ENCODE measurements at regions not wholly inside any gene's neighbourhood (a gene's known extent, or its start where the extent isn't known, plus 50 kb on each side); places are given as distances from the start of the nearest gene placed in this dataset.
A peak's percentile ranks its signal among the peaks of the same experiment; 100 is the strongest.

- intact Hi-C loops (cut with DNase I; ENCODE audit: low total_unique reads) = no loop called here
- no peak for TF ChIP-seq POLR2A (IDR thresholded peaks at IDR 0.05)
- TF ChIP-seq, protein P1, sequence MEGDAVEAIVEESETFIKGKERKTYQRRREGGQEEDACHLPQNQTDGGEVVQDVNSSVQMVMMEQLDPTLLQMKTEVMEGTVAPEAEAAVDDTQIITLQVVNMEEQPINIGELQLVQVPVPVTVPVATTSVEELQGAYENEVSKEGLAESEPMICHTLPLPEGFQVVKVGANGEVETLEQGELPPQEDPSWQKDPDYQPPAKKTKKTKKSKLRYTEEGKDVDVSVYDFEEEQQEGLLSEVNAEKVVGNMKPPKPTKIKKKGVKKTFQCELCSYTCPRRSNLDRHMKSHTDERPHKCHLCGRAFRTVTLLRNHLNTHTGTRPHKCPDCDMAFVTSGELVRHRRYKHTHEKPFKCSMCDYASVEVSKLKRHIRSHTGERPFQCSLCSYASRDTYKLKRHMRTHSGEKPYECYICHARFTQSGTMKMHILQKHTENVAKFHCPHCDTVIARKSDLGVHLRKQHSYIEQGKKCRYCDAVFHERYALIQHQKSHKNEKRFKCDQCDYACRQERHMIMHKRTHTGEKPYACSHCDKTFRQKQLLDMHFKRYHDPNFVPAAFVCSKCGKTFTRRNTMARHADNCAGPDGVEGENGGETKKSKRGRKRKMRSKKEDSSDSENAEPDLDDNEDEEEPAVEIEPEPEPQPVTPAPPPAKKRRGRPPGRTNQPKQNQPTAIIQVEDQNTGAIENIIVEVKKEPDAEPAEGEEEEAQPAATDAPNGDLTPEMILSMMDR (IDR thresholded peaks at IDR 0.05) = no peak
- TF ChIP-seq POLR2AphosphoS5 (IDR thresholded peaks at IDR 0.05) = no peak
- Histone ChIP-seq H3K9me3 (no peaks in the 10 kb centered on the region), H3K4me3 (no peak overlapping the region), H3K4me1 (no peaks in the 10 kb centered on the region), H3K27me3 (no peaks in the 10 kb centered on the region), H3K27ac (no peak overlapping the region), H3K36me3 (no peaks in the 10 kb centered on the region)
- no peak for DNase-seq (ENCODE audit: low spot score in 2 of 2)
Observed at GRCh38 chr3:177318559-177318958, 121.3 kb upstream of the TBL1XR1 start.

DNA sequence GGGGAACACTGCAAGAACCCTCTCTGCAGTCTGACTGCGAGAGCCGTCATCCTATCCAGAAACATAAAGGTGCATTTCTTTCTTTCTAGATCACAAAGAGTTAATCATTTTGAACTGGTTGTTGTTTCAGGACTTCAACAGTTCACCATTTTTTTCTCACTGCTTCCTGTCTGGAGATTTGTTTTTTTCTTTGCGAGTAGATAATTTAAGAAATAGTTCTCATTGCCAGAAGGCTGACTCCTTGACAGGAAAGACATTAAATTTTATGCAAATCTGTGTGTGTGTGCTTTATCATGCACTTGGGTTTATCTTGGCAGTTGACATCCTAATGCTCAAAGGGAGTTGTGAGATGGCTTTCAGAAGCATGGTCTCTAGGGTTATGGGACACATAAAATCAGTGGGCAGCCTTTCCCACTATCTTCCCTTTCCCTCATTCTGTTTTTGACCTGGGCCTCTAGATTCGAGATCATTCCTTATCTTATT, 123.5 kb upstream of the TBL1XR1 start:
- no peaks in the 10 kb centered on the region for H3K27me3 ChIP-seq
- no peak overlapping the region for H3K27ac ChIP-seq
- no peaks in the 10 kb centered on the region for H3K9me3 ChIP-seq
- DNase-seq (ENCODE audit: low spot score in 2 of 2) = no peak
- no peaks in the 10 kb centered on the region for H3K4me1 ChIP-seq
- no peak overlapping the region for H3K4me3 ChIP-seq
- no peaks in the 10 kb centered on the region for H3K36me3 ChIP-seq
- TF ChIP-seq POLR2AphosphoS5 (IDR thresholded peaks at IDR 0.05) (no peak), POLR2A (IDR thresholded peaks at IDR 0.05) (no peak)
- TF ChIP-seq, protein P1 (IDR thresholded peaks at IDR 0.05) = no peak
- intact Hi-C loops (cut with DNase I; ENCODE audit: low total_unique reads) = no loop called here

- no peaks in the 10 kb centered on the region for H3K9me3 ChIP-seq
- no peak overlapping the region for H3K27ac ChIP-seq
- TF ChIP-seq POLR2AphosphoS5 (IDR thresholded peaks at IDR 0.05) = no peak
- TF ChIP-seq, protein P1 (IDR thresholded peaks at IDR 0.05) = no peak
- no peak for TF ChIP-seq POLR2A (IDR thresholded peaks at IDR 0.05)
- DNase-seq (ENCODE audit: low spot score in 2 of 2) = no peak
- no peaks in the 10 kb centered on the region for H3K36me3 ChIP-seq
- intact Hi-C loops (cut with DNase I; ENCODE audit: low total_unique reads) = no loop called here
- H3K27me3 ChIP-seq = no peaks in the 10 kb centered on the region
- H3K4me1 ChIP-seq = no peaks in the 10 kb centered on the region
- no peak overlapping the region for H3K4me3 ChIP-seq
Observed at GRCh38 chr3:177321819-177322218, 124.5 kb upstream of the TBL1XR1 start.

DNA sequence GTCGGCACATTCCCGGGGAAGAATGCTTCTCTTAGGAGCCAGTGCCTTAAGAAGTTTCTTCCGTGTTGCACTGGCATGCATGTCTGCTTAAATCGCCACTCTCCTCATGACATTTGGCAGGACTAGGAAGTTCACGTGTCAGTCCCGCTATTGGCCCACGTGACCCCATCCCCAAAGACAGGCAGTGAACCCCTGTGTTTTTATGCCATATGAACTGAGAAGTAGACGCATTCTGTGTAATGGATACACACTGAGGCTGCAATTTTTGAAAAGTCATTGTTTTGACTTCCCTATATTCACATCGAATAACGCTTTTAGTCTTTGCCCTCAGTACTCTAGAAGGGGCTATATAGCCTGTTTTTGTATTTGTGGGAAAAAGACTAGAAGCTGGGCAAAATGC, 125.6 kb upstream of the TBL1XR1 start:
- intact Hi-C loops (cut with DNase I; ENCODE audit: low total_unique reads) = no loop called here
- TF ChIP-seq, protein P1 (IDR thresholded peaks at IDR 0.05) = no peak
- TF ChIP-seq POLR2A (IDR thresholded peaks at IDR 0.05) (no peak), POLR2AphosphoS5 (IDR thresholded peaks at IDR 0.05) (no peak)
- no peaks in the 10 kb centered on the region for H3K9me3 ChIP-seq
- DNase-seq (ENCODE audit: low spot score in 2 of 2) = no peak
- H3K27me3 ChIP-seq = no peaks in the 10 kb centered on the region
- no peaks in the 10 kb centered on the region for H3K4me1 ChIP-seq
- H3K4me3 ChIP-seq = no peak overlapping the region
- H3K27ac ChIP-seq = no peak overlapping the region
- no peaks in the 10 kb centered on the region for H3K36me3 ChIP-seq

DNA sequence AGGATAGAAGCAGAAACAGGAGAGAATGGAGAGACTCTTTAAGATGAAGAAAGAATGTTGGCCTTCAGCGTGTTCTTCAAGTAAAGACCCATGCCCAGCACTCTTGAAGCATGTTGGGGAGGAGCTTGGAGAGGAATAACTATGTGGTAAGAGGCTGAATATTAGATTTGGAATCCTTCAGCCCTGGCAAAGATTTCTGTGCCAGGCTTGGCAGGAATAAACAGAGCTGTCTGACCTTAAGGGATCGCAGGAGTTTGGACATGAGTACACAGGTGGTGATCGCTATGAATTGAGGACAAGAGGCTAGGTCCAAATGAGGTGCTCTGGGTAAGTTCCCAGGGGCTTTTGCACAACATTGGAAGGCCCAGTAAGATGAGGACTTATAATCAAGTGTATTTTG, 132.6 kb upstream of the TBL1XR1 start:
- DNase-seq (ENCODE audit: low spot score in 2 of 2) = peak in 1 of 2 donors; percentile 23
- Histone ChIP-seq H3K4me3 (no peak overlapping the region), H3K4me1 (no peaks in the 10 kb centered on the region), H3K27me3 (no peaks in the 10 kb centered on the region), H3K27ac (no peak overlapping the region), H3K36me3 (no peaks in the 10 kb centered on the region), H3K9me3 (no peaks in the 10 kb centered on the region)
- TF ChIP-seq POLR2AphosphoS5 (IDR thresholded peaks at IDR 0.05) (no peak), POLR2A (IDR thresholded peaks at IDR 0.05) (no peak)
- TF ChIP-seq, protein P1 (IDR thresholded peaks at IDR 0.05) = no peak
- intact Hi-C loops (cut with DNase I; ENCODE audit: low total_unique reads) = no loop called here

Data from breast epithelium (tissue), 4 donors.